A549 (cell line): ENCODE measurements at regions not wholly inside any gene's neighbourhood (a gene's known extent, or its start where the extent isn't known, plus 50 kb on each side); places are given as distances from the start of the nearest gene placed in this dataset.

ENCODE experiments used
- CTCF ChIP-seq: fragments of >200 bp; sonication (Bioruptor Twin); formaldehyde crosslinking; IDR thresholded peaks from 3 replicates; pipeline ENCODE4 v1.5.1; 2016
- EP300 ChIP-seq, 2 experiments: fragments of >200 bp; sonication (Bioruptor Twin); formaldehyde crosslinking; IDR thresholded peaks; 2 replicates in 1 of 2; 3 replicates in 1 of 2; pipeline ENCODE4 v1.6.1; 2016 to 2017
- HOXB13 ChIP-seq: fragments of 250-450 bp; sonication (Bioruptor Pico); IDR thresholded peaks from 2 replicates; pipeline ENCODE4 v1.5.0; 2020; ENCODE audit warnings: low read depth, mild to moderate bottlenecking, moderate library complexity
- JUN ChIP-seq, 2 experiments: fragments of >200 bp; sonication (Bioruptor Twin); formaldehyde crosslinking; IDR thresholded peaks; 2 replicates in 1 of 2; 3 replicates in 1 of 2; pipeline ENCODE4 v1.6.1; 2016 to 2017
- POLR2A ChIP-seq: IDR thresholded peaks from 2 replicates; pipeline ENCODE4 v1.6.1; 2012; ENCODE audit warnings: mild to moderate bottlenecking, low read length
- RAD21 ChIP-seq, 2 experiments: fragments of >200 bp in 1 of 2; sonication (Bioruptor Twin) in 1 of 2; formaldehyde crosslinking in 1 of 2; IDR thresholded peaks in 1 of 2; conservative IDR thresholded peaks in 1 of 2; 2 replicates in 1 of 2; 3 replicates in 1 of 2; pipeline ENCODE4 v1.6.1; 2012 to 2018; ENCODE audit warnings: inconsistent platforms in 1 of 2
- RFX5 ChIP-seq: fragments of 450-650 bp; IDR thresholded peaks from 2 replicates; pipeline ENCODE4 v1.7.1; 2014; ENCODE audit warnings: antibody characterized with exemption, mild to moderate bottlenecking, moderate library complexity

- TF ChIP-seq POLR2A, result no peak
- no peak for TF ChIP-seq CTCF
- no peak for TF ChIP-seq RAD21 (conservative IDR thresholded peaks at IDR 0.05 in 1 of 2, IDR thresholded peaks at IDR 0.05 in 1 of 2)
- TF ChIP-seq HOXB13 (CRISPR knock-in tag), result no peak
- TF ChIP-seq RFX5, result no peak
- TF ChIP-seq JUN (IDR thresholded peaks at IDR 0.05), result no peak
- TF ChIP-seq EP300 (IDR thresholded peaks at IDR 0.05), result no peak
Measured at GRCh38 chr2:121826036-121826435, 70.6 kb downstream of the TSN start.
